ENCODE measurements at regions not wholly inside any gene's neighbourhood (a gene's known extent, or its start where the extent isn't known, plus 50 kb on each side); places are given as distances from the start of the nearest gene placed in this dataset.

DNA sequence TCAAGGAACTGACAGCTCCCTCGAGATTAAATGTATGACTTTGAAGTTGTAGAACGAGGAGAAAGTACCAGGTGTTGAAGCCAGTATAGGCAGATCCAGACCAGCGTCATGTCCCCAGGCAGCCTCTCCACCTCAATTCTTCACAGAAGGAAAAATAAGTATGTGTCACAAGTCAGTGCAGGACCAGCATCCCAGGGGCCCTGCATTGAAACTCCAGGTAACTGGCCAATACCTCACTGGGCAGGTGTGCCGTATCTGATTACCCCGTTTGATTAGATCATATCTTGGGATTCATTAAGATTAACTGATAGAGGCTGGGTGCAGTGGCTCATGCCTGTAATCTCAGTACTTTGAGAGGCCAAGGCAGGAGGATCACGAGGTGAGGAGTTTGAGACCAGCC is 466.7 kb upstream of the B3GAT1 start:
- TF ChIP-seq ZNF589 (CRISPR knock-in tag; conservative IDR thresholded peaks at IDR 0.05) (no peak), ZNF564 (CRISPR knock-in tag; IDR thresholded peaks at IDR 0.05) (no peak), NFIC (IDR thresholded peaks at IDR 0.05; ENCODE audit: low read length) (no peak), ZNF781 (CRISPR knock-in tag; IDR thresholded peaks at IDR 0.05; ENCODE audit: borderline replicate concordance, not compliant biosample characterization) (no peak), ZMYM2 (CRISPR knock-in tag; IDR thresholded peaks at IDR 0.05) (no peak), ZNF7 (CRISPR knock-in tag; IDR thresholded peaks at IDR 0.05) (no peak), MED1 (CRISPR knock-in tag; IDR thresholded peaks at IDR 0.05) (no peak), ZNF512B (CRISPR knock-in tag; IDR thresholded peaks at IDR 0.05; ENCODE audit: borderline replicate concordance) (no peak), ZBTB39 (CRISPR knock-in tag; IDR thresholded peaks at IDR 0.05) (no peak)
- TF ChIP-seq, protein P1, sequence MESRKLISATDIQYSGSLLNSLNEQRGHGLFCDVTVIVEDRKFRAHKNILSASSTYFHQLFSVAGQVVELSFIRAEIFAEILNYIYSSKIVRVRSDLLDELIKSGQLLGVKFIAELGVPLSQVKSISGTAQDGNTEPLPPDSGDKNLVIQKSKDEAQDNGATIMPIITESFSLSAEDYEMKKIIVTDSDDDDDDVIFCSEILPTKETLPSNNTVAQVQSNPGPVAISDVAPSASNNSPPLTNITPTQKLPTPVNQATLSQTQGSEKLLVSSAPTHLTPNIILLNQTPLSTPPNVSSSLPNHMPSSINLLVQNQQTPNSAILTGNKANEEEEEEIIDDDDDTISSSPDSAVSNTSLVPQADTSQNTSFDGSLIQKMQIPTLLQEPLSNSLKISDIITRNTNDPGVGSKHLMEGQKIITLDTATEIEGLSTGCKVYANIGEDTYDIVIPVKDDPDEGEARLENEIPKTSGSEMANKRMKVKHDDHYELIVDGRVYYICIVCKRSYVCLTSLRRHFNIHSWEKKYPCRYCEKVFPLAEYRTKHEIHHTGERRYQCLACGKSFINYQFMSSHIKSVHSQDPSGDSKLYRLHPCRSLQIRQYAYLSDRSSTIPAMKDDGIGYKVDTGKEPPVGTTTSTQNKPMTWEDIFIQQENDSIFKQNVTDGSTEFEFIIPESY (CRISPR knock-in tag; IDR thresholded peaks at IDR 0.05), result no peak
- TF ChIP-seq, protein P2, sequence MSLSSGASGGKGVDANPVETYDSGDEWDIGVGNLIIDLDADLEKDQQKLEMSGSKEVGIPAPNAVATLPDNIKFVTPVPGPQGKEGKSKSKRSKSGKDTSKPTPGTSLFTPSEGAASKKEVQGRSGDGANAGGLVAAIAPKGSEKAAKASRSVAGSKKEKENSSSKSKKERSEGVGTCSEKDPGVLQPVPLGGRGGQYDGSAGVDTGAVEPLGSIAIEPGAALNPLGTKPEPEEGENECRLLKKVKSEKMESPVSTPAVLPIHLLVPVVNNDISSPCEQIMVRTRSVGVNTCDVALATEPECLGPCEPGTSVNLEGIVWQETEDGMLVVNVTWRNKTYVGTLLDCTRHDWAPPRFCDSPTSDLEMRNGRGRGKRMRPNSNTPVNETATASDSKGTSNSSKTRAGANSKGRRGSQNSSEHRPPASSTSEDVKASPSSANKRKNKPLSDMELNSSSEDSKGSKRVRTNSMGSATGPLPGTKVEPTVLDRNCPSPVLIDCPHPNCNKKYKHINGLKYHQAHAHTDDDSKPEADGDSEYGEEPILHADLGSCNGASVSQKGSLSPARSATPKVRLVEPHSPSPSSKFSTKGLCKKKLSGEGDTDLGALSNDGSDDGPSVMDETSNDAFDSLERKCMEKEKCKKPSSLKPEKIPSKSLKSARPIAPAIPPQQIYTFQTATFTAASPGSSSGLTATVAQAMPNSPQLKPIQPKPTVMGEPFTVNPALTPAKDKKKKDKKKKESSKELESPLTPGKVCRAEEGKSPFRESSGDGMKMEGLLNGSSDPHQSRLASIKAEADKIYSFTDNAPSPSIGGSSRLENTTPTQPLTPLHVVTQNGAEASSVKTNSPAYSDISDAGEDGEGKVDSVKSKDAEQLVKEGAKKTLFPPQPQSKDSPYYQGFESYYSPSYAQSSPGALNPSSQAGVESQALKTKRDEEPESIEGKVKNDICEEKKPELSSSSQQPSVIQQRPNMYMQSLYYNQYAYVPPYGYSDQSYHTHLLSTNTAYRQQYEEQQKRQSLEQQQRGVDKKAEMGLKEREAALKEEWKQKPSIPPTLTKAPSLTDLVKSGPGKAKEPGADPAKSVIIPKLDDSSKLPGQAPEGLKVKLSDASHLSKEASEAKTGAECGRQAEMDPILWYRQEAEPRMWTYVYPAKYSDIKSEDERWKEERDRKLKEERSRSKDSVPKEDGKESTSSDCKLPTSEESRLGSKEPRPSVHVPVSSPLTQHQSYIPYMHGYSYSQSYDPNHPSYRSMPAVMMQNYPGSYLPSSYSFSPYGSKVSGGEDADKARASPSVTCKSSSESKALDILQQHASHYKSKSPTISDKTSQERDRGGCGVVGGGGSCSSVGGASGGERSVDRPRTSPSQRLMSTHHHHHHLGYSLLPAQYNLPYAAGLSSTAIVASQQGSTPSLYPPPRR (CRISPR knock-in tag; IDR thresholded peaks at IDR 0.05; ENCODE audit: borderline replicate concordance), result no peak
- no peaks in the 10 kb centered on the region for H3K4me1 ChIP-seq (ENCODE audit: insufficient read depth, low read length)
- H3K9ac ChIP-seq (ENCODE audit: insufficient read depth, low read depth, low read length), result no peak overlapping the region
- in situ Hi-C loops (cut with HindIII; ENCODE audit: extremely low pct_ligation_motif_present, low pct_unique_long_range_greater_than_20kb), result no loop called here
- H3K79me2 ChIP-seq (ENCODE audit: insufficient read depth, low read length), result no peaks in the 10 kb centered on the region
- ATAC-seq, result no peak
- intact Hi-C loops (cut with micrococcal nuclease; ENCODE audit: unreplicated experiment), result no loop called here
- no peak overlapping the region for H3K27ac ChIP-seq (ENCODE audit: extremely low read length, insufficient read depth, low read length)
- no peak overlapping the region for H2AFZ ChIP-seq (ENCODE audit: low read length)
- no TSS peak for BruUV-seq (replicated peaks)
- no peak overlapping the region for H3K4me3 ChIP-seq (replicated peaks in 1 of 3; ENCODE audit: insufficient read depth in 1 of 3, low read depth in 2 of 3, low read length in 3 of 3)
- WGBS (ENCODE audit: low lambda C conversion rate), result 13% methylated on average over 6 of the region's 6 CpGs
- DNase-seq (ENCODE audit: low spot score), result no peak
- peaks cover 0 to 23% of the 10 kb centered on the region in 2 experiments; a peak in 3 of 5 replicates for H3K27me3 ChIP-seq (ENCODE audit: control insufficient read depth in 1 of 2, insufficient read depth in 2 of 2, low read length in 2 of 2)
- ChIA-PET CTCF (ENCODE audit: low intra/inter-chr PET ratio, low total read pairs) (no interaction called here), POLR2A (no interaction called here)
- H3K36me3 ChIP-seq (replicated peaks in 1 of 2; ENCODE audit: control insufficient read depth in 1 of 2, insufficient read depth in 2 of 2, low read length in 2 of 2), result no peaks in the 10 kb centered on the region
- no peak overlapping the region for H3K4me2 ChIP-seq (ENCODE audit: low read depth, low read length)
- H3K9me3 ChIP-seq (ENCODE audit: low read length), result no peaks in the 10 kb centered on the region
- FAIRE-seq, result no peak
- H4K20me1 ChIP-seq (ENCODE audit: insufficient read depth, low read length), result no peaks in the 10 kb centered on the region
